Bronchial epithelial cell (primary cell): ENCODE measurements at regions not wholly inside any gene's neighbourhood (a gene's known extent, or its start where the extent isn't known, plus 50 kb on each side); places are given as distances from the start of the nearest gene placed in this dataset.

Source experiments
- DNase-seq: peaks from one replicate; pipeline ENCODE4 v3.0.0-alpha.2; 2010; ENCODE audit warnings: low read depth
- FAIRE-seq: peaks from 2 replicates; lab custom pipeline; 2011; peaks lifted over from hg19 to GRCh38; lab: Jason Lieb, UNC
- H3K27me3 ChIP-seq: 2 replicates; pipeline ENCODE4 v1.5.1; 2011; ENCODE audit warnings: low read length; ENCODE audit not compliant: control insufficient read depth, insufficient read depth
- H3K36me3 ChIP-seq: 2 replicates; pipeline ENCODE4 v1.5.1; 2011; ENCODE audit warnings: low read length; ENCODE audit not compliant: control insufficient read depth, insufficient read depth
- H3K4me3 ChIP-seq: 2 replicates; pipeline ENCODE4 v1.5.1; 2011; ENCODE audit warnings: mild to moderate bottlenecking, low read depth, low read length, control low read depth
- TF ChIP-seq, protein P1 (sequence below): IDR thresholded peaks from 2 replicates; pipeline ENCODE4 v1.5.1; 2011; ENCODE audit warnings: mild to moderate bottlenecking, moderate library complexity, low read length, control low read depth, inconsistent platforms; ENCODE audit not compliant: insufficient read depth, severe bottlenecking

DNA sequence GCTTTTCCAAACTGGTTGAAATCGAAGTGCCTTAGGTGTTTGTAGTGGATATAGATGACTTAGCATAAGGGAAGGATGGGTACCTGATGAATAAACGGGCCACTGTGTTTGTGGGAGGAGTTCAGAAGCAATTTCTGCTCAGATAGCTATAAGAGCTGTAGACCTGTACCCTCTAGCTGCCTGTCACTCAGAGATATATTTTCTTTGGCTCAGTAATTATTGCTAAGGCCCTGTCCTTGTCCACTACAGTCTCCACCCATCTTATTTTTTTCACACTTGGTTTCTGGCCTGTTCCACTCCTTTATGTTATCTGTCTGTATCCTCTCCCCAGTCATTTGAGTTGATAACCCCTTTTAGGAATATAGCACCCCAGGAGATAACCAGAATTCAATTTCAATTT lies 74.8 kb upstream of the RMST start:
- H3K4me3 ChIP-seq, result no peak overlapping the region
- no peaks in the 10 kb centered on the region for H3K36me3 ChIP-seq
- H3K27me3 ChIP-seq, result no peaks in the 10 kb centered on the region
- FAIRE-seq, result no peak
- no peak for DNase-seq
- TF ChIP-seq, protein P1, sequence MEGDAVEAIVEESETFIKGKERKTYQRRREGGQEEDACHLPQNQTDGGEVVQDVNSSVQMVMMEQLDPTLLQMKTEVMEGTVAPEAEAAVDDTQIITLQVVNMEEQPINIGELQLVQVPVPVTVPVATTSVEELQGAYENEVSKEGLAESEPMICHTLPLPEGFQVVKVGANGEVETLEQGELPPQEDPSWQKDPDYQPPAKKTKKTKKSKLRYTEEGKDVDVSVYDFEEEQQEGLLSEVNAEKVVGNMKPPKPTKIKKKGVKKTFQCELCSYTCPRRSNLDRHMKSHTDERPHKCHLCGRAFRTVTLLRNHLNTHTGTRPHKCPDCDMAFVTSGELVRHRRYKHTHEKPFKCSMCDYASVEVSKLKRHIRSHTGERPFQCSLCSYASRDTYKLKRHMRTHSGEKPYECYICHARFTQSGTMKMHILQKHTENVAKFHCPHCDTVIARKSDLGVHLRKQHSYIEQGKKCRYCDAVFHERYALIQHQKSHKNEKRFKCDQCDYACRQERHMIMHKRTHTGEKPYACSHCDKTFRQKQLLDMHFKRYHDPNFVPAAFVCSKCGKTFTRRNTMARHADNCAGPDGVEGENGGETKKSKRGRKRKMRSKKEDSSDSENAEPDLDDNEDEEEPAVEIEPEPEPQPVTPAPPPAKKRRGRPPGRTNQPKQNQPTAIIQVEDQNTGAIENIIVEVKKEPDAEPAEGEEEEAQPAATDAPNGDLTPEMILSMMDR, result no peak

- DNase-seq, result no peak
- FAIRE-seq, result no peak
- H3K4me3 ChIP-seq, result no peak overlapping the region
- H3K27me3 ChIP-seq, result no peaks in the 10 kb centered on the region
- TF ChIP-seq, protein P1, result no peak
- no peaks in the 10 kb centered on the region for H3K36me3 ChIP-seq
Measured at GRCh38 chr12:97394657-97395056, 67.9 kb upstream of the RMST start.

DNA sequence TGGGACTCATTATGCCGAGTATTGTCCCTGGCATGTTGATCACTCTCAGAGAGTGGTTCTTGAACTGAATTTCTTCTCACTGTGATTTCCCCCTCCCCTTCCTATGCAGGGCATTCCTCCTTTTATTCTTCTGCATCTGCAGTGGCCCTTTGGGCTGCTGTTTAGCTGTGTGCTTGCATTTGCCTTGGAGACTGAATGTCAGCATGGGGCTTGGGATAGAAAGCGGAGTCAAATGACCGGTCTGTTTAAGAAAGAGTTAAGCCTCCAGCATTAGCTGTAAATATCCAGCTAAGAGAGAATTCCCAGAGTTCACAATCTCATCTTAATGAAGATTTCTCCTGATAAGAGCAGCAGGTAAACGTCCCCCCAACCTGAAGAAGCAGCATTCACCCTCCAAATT lies 65.6 kb upstream of the RMST start:
- no peaks in the 10 kb centered on the region for H3K36me3 ChIP-seq
- no peaks in the 10 kb centered on the region for H3K27me3 ChIP-seq
- TF ChIP-seq, protein P1, result no peak
- H3K4me3 ChIP-seq, result no peak overlapping the region
- DNase-seq, result no peak
- no peak for FAIRE-seq

- FAIRE-seq (no peak), DNase-seq (no peak)
- Histone ChIP-seq H3K4me3 (no peak overlapping the region), H3K36me3 (no peaks in the 10 kb centered on the region), H3K27me3 (no peaks in the 10 kb centered on the region)
- TF ChIP-seq, protein P1, result no peak
Measured at GRCh38 chr12:97398704-97399103, 63.9 kb upstream of the RMST start.

- TF ChIP-seq, protein P1, result no peak
- no peaks in the 10 kb centered on the region for H3K36me3 ChIP-seq
- no peak for DNase-seq
- no peak for FAIRE-seq
- no peaks in the 10 kb centered on the region for H3K27me3 ChIP-seq
- no peak overlapping the region for H3K4me3 ChIP-seq
Measured at GRCh38 chr12:97404093-97404492, 58.5 kb upstream of the RMST start.

GRCh38 chr12:97404543-97404942 lies 58.1 kb upstream of the RMST start:
- Histone ChIP-seq H3K27me3 (no peaks in the 10 kb centered on the region), H3K4me3 (no peak overlapping the region), H3K36me3 (no peaks in the 10 kb centered on the region)
- TF ChIP-seq, protein P1, result peak; percentile 72
- FAIRE-seq (no peak), DNase-seq (peak; percentile 40)
